ENCODE measurements at regions not wholly inside any gene's neighbourhood (a gene's known extent, or its start where the extent isn't known, plus 50 kb on each side); places are given as distances from the start of the nearest gene placed in this dataset.
"Not testable (repeated sequence)": the region's sequence is repeated elsewhere in the genome, so short reads cannot be mapped to it uniquely, and the experiment has no call there.

DNA sequence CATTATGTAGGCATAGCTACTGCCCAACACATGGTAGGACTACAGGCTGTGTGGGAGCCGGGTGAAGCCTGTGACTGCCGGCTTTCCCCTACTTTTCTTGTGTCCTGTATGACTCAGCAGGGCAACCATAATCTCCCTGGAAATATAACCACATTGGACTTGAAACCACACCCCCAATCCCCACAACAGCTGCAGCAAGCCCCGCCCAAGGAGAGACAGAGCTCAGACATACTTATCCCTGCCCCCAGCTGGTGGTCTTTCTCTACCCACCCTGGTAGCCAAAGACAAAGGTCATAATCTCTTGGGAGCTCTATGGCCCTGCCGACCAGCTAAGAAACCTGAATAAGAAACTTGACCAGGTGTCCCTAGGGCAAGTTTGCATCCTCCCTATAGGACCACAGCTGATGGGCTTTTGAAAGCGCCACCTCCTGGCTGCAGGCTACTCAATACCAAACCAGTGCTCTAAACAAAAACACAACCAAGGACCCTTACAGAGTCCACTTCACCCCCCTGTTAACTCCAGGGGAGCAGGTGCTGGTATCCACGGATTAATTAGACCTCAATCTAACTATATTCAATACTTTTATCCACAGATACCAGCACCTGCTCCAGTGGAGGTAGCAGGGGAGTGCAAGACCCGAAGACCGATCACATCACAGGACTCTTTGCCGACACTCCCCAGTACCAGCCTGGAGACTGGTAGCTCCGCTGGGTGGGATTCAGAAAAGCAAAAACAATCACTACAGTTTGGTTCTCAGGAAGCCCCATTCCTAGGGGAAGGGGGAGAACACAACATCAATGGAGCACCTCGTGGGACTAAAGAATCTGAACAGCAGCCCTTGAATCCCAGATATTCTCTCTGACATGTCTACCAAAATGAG, 91.2 kb downstream of the IRX5 start:
- Histone ChIP-seq H3K27ac (ENCODE audit: low read length) (no peak overlapping the region), H3K36me3 (ENCODE audit: control insufficient read depth, insufficient read depth, low read length) (no peaks in the 10 kb centered on the region), H3K4me1 (ENCODE audit: control insufficient read depth, insufficient read depth, low read length) (no peaks in the 10 kb centered on the region), H3K4me3 (ENCODE audit: low read length) (no peak overlapping the region), H3K27me3 (ENCODE audit: control insufficient read depth, insufficient read depth, low read length) (peaks cover 2% of the 10 kb centered on the region), H3K9me3 (ENCODE audit: control insufficient read depth, insufficient read depth, low read length) (no peaks in the 10 kb centered on the region)
- no peak overlapping the region for H3K4me3 Mint-ChIP-seq
- TF ChIP-seq, protein P1, sequence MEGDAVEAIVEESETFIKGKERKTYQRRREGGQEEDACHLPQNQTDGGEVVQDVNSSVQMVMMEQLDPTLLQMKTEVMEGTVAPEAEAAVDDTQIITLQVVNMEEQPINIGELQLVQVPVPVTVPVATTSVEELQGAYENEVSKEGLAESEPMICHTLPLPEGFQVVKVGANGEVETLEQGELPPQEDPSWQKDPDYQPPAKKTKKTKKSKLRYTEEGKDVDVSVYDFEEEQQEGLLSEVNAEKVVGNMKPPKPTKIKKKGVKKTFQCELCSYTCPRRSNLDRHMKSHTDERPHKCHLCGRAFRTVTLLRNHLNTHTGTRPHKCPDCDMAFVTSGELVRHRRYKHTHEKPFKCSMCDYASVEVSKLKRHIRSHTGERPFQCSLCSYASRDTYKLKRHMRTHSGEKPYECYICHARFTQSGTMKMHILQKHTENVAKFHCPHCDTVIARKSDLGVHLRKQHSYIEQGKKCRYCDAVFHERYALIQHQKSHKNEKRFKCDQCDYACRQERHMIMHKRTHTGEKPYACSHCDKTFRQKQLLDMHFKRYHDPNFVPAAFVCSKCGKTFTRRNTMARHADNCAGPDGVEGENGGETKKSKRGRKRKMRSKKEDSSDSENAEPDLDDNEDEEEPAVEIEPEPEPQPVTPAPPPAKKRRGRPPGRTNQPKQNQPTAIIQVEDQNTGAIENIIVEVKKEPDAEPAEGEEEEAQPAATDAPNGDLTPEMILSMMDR (IDR thresholded peaks at IDR 0.05), result no peak
- no peaks in the 10 kb centered on the region for H3K36me3 Mint-ChIP-seq
- intact Hi-C loops (cut with micrococcal nuclease), result no loop called here
- 57% methylated on average over 11 of the region's 11 CpGs for WGBS (ENCODE audit: insufficient coverage)
- DNase-seq (peak in 1 of 2 donors; percentile 7), ATAC-seq (no peak)
- no peak overlapping the region for H3K27ac Mint-ChIP-seq
- H3K27me3 Mint-ChIP-seq (ENCODE audit: low read depth in 2 of 2), result peaks cover 10 to 19% of the 10 kb centered on the region in 2 donors
- H3K9me3 Mint-ChIP-seq, result peaks cover 8 to 9% of the 10 kb centered on the region in 2 donors
- no peaks in the 10 kb centered on the region for H3K4me1 Mint-ChIP-seq

DNA sequence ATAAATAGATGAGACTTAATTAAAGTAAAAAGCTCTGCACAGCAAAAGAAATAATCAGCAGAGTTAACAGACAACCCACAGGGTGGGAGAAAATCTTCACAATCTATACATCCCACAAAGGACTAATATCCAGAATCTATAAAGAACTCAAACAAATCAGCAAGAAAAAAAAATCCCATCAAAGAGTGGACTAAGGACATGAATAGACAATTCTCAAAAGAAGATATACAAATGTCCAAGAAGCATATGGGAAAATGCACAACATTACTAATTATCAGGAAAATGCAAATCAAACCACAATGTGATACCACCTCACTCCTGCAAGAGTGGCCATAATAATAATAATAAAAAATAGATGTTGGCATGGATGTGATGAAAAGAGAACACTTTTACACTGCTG, 96.6 kb downstream of the IRX5 start:
- H3K36me3 ChIP-seq (ENCODE audit: control insufficient read depth, insufficient read depth, low read length); H3K4me1 Mint-ChIP-seq; H3K9me3 Mint-ChIP-seq; H3K27me3 ChIP-seq (ENCODE audit: control insufficient read depth, insufficient read depth, low read length); H3K27ac ChIP-seq (ENCODE audit: low read length); H3K4me1 ChIP-seq (ENCODE audit: control insufficient read depth, insufficient read depth, low read length); H3K9me3 ChIP-seq (ENCODE audit: control insufficient read depth, insufficient read depth, low read length); H3K36me3 Mint-ChIP-seq; H3K4me3 ChIP-seq (ENCODE audit: low read length); DNase-seq; intact Hi-C loops (cut with micrococcal nuclease); H3K4me3 Mint-ChIP-seq; ATAC-seq; H3K27ac Mint-ChIP-seq: not testable (repeated sequence)
- peaks cover 12 to 16% of the 10 kb centered on the region in 2 donors for H3K27me3 Mint-ChIP-seq (ENCODE audit: low read depth in 2 of 2)

GRCh38 chr16:55029509-55029908, 98.8 kb downstream of the IRX5 start:
- no peak overlapping the region for H3K4me3 Mint-ChIP-seq
- H3K36me3 Mint-ChIP-seq, result no peaks in the 10 kb centered on the region
- no peaks in the 10 kb centered on the region for H3K27me3 ChIP-seq (ENCODE audit: control insufficient read depth, insufficient read depth, low read length)
- H3K9me3 ChIP-seq (ENCODE audit: control insufficient read depth, insufficient read depth, low read length), result no peaks in the 10 kb centered on the region
- 17% methylated on average over 1 of the region's 1 CpG for WGBS (ENCODE audit: insufficient coverage)
- H3K9me3 Mint-ChIP-seq, result peaks cover 0 to 3% of the 10 kb centered on the region in 2 donors
- H3K4me1 Mint-ChIP-seq, result no peaks in the 10 kb centered on the region
- H3K4me3 ChIP-seq (ENCODE audit: low read length), result no peak overlapping the region
- peaks cover 8 to 14% of the 10 kb centered on the region in 2 donors for H3K27me3 Mint-ChIP-seq (ENCODE audit: low read depth in 2 of 2)
- H3K27ac ChIP-seq (ENCODE audit: low read length), result no peak overlapping the region
- H3K4me1 ChIP-seq (ENCODE audit: control insufficient read depth, insufficient read depth, low read length), result no peaks in the 10 kb centered on the region
- no peaks in the 10 kb centered on the region for H3K36me3 ChIP-seq (ENCODE audit: control insufficient read depth, insufficient read depth, low read length)
- H3K27ac Mint-ChIP-seq, result no peak overlapping the region
- ATAC-seq (no peak), DNase-seq (no peak)
- TF ChIP-seq, protein P1 (IDR thresholded peaks at IDR 0.05), result no peak
- intact Hi-C loops (cut with micrococcal nuclease), result no loop called here

DNA sequence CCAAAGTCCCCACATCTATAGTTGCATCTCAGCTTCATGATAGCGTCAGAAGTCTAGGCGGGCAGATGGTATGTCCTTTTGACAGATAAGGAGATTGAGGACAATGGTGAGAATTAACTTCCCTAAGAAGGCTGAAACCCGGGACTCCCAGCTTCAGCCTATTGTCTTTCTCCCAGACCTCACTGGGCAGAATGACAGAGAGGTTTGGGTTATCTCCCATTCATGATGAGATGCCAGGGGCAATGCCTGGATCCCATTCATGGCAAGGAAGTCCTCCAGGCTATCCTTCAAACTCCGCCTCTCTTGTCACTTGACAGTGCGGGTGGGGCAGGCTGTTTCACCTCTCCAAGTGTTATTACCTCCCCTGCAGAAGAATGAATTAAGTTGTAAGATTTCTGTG, 100.3 kb downstream of the IRX5 start:
- Mint-ChIP-seq H3K36me3 (no peaks in the 10 kb centered on the region), H3K27me3 (ENCODE audit: low read depth in 2 of 2) (peaks cover 5 to 6% of the 10 kb centered on the region in 2 donors), H3K4me1 (no peaks in the 10 kb centered on the region), H3K27ac (no peak overlapping the region), H3K4me3 (no peak overlapping the region), H3K9me3 (peaks cover 0 to 3% of the 10 kb centered on the region in 2 donors)
- Histone ChIP-seq H3K4me1 (ENCODE audit: control insufficient read depth, insufficient read depth, low read length) (no peaks in the 10 kb centered on the region), H3K9me3 (ENCODE audit: control insufficient read depth, insufficient read depth, low read length) (no peaks in the 10 kb centered on the region), H3K4me3 (ENCODE audit: low read length) (no peak overlapping the region), H3K27ac (ENCODE audit: low read length) (no peak overlapping the region), H3K27me3 (ENCODE audit: control insufficient read depth, insufficient read depth, low read length) (no peaks in the 10 kb centered on the region), H3K36me3 (ENCODE audit: control insufficient read depth, insufficient read depth, low read length) (no peaks in the 10 kb centered on the region)
- ATAC-seq (no peak), DNase-seq (no peak)
- TF ChIP-seq, protein P1 (IDR thresholded peaks at IDR 0.05), result no peak
- intact Hi-C loops (cut with micrococcal nuclease), result no loop called here
- 57% methylated on average over 2 of the region's 5 CpGs for WGBS (ENCODE audit: insufficient coverage)
